Vagina (tissue), 2 donors: ENCODE measurements at regions not wholly inside any gene's neighbourhood (a gene's known extent, or its start where the extent isn't known, plus 50 kb on each side); places are given as distances from the start of the nearest gene placed in this dataset.

Experiments used
- DNase-seq, 2 donors: peaks; one replicate each; pipeline ENCODE4 v3.0.0-alpha.2; 2017; ENCODE audit errors: extremely low spot score in 2 of 2
- H3K27ac ChIP-seq: fragments of 200-600 bp; sonication (generic); one replicate; pipeline ENCODE4 v1.5.1; 2019
- H3K27me3 ChIP-seq: fragments of 200-600 bp; sonication (generic); one replicate; pipeline ENCODE4 v1.5.1; 2019
- H3K36me3 ChIP-seq, 2 donors: fragments of 200-600 bp; sonication (generic); one replicate each; pipeline ENCODE4 v1.5.1; 2017 to 2019
- H3K4me1 ChIP-seq: fragments of 200-600 bp; sonication (generic); one replicate; pipeline ENCODE4 v1.5.1; 2019
- H3K4me3 ChIP-seq, 2 donors: fragments of 200-600 bp; sonication (generic); 1 replicate in 1 of 2; 2 replicates in 1 of 2; pipeline ENCODE4 v1.5.1; 2016 to 2019
- H3K9me3 ChIP-seq: fragments of 200-600 bp; sonication (generic); one replicate; pipeline ENCODE4 v1.5.1; 2019
- POLR2A ChIP-seq, 2 donors: fragments of 450-650 bp; IDR thresholded peaks; one replicate each; pipeline ENCODE4 v1.6.1; 2017; ENCODE audit warnings: antibody characterized with exemption in 2 of 2, mild to moderate bottlenecking in 2 of 2, moderate library complexity in 2 of 2
- POLR2AphosphoS5 ChIP-seq, 2 donors: sonication (generic); formaldehyde crosslinking; IDR thresholded peaks; one replicate each; pipeline ENCODE4 v1.9.0; 2017; ENCODE audit warnings: antibody characterized with exemption in 2 of 2, mild to moderate bottlenecking in 2 of 2, low read depth in 1 of 2; ENCODE audit not compliant: insufficient read depth in 1 of 2
- intact Hi-C: fragments of 100-400 bp; cut with DNase I; formaldehyde crosslinking; loops from one replicate; pipeline ENCODE4 v1.15.1; 2023
- TF ChIP-seq, protein P1 (sequence below), 3 experiments: fragments of 450-650 bp in 2 of 3; fragments of 200-600 bp in 1 of 3; sonication (generic) in 1 of 3; IDR thresholded peaks; one replicate each; pipeline ENCODE4 v1.5.1; 2017 to 2019; ENCODE audit warnings: antibody characterized with exemption in 3 of 3, mild to moderate bottlenecking in 2 of 3, moderate library complexity in 2 of 3

DNA sequence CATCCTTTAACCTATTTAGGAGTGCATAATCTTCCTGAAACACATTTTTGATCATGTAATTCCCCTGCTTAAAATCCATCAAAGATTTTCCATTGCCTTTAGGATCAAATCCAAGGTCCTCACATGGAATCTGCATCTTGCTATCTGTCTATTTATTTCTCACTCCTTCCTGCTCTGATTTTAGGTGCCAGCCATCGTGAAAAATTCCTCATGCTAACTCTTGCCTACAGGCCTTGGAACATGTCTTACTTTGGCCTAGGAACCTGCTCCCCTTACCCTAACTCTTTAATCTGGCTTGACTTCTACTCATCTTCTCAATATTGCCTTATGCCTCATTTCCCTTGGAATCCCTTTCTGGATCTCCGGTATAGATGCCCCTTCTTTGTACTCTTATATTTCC, 1074.3 kb downstream of the TTLL7 start:
- H3K9me3 ChIP-seq = no peaks in the 10 kb centered on the region
- intact Hi-C loops = no loop called here
- no peaks in the 10 kb centered on the region for H3K36me3 ChIP-seq
- H3K4me1 ChIP-seq = no peaks in the 10 kb centered on the region
- TF ChIP-seq, protein P1, sequence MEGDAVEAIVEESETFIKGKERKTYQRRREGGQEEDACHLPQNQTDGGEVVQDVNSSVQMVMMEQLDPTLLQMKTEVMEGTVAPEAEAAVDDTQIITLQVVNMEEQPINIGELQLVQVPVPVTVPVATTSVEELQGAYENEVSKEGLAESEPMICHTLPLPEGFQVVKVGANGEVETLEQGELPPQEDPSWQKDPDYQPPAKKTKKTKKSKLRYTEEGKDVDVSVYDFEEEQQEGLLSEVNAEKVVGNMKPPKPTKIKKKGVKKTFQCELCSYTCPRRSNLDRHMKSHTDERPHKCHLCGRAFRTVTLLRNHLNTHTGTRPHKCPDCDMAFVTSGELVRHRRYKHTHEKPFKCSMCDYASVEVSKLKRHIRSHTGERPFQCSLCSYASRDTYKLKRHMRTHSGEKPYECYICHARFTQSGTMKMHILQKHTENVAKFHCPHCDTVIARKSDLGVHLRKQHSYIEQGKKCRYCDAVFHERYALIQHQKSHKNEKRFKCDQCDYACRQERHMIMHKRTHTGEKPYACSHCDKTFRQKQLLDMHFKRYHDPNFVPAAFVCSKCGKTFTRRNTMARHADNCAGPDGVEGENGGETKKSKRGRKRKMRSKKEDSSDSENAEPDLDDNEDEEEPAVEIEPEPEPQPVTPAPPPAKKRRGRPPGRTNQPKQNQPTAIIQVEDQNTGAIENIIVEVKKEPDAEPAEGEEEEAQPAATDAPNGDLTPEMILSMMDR (IDR thresholded peaks at IDR 0.05) = no peak
- TF ChIP-seq POLR2AphosphoS5 (IDR thresholded peaks at IDR 0.05; ENCODE audit: insufficient read depth in 1 of 2, low read depth in 1 of 2) (no peak), POLR2A (IDR thresholded peaks at IDR 0.05) (no peak)
- no peak overlapping the region for H3K4me3 ChIP-seq
- H3K27me3 ChIP-seq = no peaks in the 10 kb centered on the region
- H3K27ac ChIP-seq = no peak overlapping the region
- no peak for DNase-seq

DNA sequence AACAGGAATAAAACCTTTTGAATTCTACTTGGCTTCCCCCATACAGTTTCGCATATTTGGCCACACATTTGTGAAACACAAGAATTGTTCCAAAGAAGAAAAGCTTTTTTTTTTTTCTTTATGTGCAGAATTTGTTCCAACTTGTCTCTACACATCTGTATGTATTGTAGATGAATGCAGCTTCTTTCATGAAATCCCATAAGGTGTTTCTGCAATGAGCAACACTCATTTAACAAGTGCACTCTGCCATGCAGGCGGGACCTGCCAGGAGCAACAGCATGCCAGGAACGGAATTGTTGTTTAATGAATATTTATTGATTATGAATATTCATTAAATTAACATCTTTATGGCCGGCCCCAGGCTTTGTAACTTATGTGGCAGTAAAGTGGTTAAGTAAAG, 1075.0 kb downstream of the TTLL7 start:
- TF ChIP-seq POLR2A (IDR thresholded peaks at IDR 0.05) = no peak
- TF ChIP-seq, protein P1 (IDR thresholded peaks at IDR 0.05) = no peak
- TF ChIP-seq POLR2AphosphoS5 (IDR thresholded peaks at IDR 0.05; ENCODE audit: insufficient read depth in 1 of 2, low read depth in 1 of 2) = no peak
- no peak overlapping the region for H3K4me3 ChIP-seq
- H3K36me3 ChIP-seq = no peaks in the 10 kb centered on the region
- intact Hi-C loops = no loop called here
- no peaks in the 10 kb centered on the region for H3K9me3 ChIP-seq
- no peaks in the 10 kb centered on the region for H3K4me1 ChIP-seq
- H3K27ac ChIP-seq = no peak overlapping the region
- DNase-seq = no peak
- no peaks in the 10 kb centered on the region for H3K27me3 ChIP-seq

DNA sequence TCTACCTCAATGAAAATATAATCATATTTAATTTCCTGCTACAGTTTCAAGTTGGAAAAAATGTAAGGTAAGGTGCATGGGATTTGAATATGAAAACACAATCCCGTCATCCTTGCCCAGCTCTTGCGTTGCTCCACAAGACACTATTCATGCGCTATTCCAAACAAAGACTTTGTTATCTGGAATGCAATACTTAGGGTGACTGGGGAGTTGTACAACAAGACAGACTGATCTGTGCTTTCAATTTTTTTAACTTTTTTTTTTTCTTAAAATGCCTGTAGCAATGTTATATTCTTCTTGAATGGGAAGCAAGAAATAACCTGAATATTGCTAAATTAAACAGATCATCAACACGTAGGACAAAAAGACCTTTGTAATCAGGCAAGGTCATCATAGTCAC, 1077.2 kb downstream of the TTLL7 start:
- H3K9me3 ChIP-seq = no peaks in the 10 kb centered on the region
- no peak overlapping the region for H3K27ac ChIP-seq
- H3K4me1 ChIP-seq = no peaks in the 10 kb centered on the region
- TF ChIP-seq, protein P1 (IDR thresholded peaks at IDR 0.05) = no peak
- TF ChIP-seq POLR2A (IDR thresholded peaks at IDR 0.05) (no peak), POLR2AphosphoS5 (IDR thresholded peaks at IDR 0.05; ENCODE audit: insufficient read depth in 1 of 2, low read depth in 1 of 2) (no peak)
- H3K27me3 ChIP-seq = no peaks in the 10 kb centered on the region
- no peaks in the 10 kb centered on the region for H3K36me3 ChIP-seq
- no peak for DNase-seq
- intact Hi-C loops = no loop called here
- no peak overlapping the region for H3K4me3 ChIP-seq

DNA sequence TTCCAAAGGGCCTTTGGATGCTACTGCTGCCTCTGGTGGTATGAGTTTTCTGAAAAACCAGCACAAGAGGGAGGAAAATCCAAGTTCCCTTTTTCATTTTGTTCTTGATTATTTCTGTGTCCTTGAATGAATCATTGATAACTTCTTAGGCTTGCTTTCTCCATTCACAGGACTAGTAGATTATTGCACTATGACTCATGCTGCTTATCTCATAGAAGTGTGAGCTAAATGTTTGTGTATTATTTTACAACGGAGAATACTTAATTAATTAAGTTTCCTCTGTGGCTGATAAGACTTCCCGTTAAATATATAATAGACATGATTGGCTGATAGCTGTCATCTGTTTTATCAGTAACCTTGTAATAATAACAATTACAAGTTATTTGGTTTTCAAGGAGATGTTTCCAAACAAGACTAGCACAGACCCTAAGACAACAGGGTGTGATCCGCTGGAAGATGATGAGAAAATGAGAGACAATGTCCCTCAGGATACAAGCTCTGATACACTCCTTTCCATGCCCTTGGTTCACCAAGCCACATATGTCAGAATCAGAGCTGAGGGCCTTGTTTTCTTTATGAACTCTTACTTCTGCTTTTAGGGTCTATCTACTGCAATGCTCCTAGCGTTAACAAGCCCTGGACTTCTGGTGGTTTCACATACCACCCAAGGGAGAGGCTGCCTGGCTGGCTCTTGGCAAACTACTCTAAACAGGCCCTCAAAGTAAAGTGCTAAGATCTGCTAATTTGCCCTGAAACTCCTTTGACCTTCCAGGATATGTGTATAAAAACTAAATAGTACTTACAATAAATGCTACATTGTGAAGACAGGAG, 1078.3 kb downstream of the TTLL7 start:
- no peak overlapping the region for H3K27ac ChIP-seq
- H3K36me3 ChIP-seq = no peaks in the 10 kb centered on the region
- TF ChIP-seq POLR2A (IDR thresholded peaks at IDR 0.05) (no peak), POLR2AphosphoS5 (IDR thresholded peaks at IDR 0.05; ENCODE audit: insufficient read depth in 1 of 2, low read depth in 1 of 2) (no peak)
- TF ChIP-seq, protein P1 (IDR thresholded peaks at IDR 0.05) = no peak
- no peak for DNase-seq
- no peaks in the 10 kb centered on the region for H3K27me3 ChIP-seq
- no peak overlapping the region for H3K4me3 ChIP-seq
- intact Hi-C loops = no loop called here
- no peaks in the 10 kb centered on the region for H3K9me3 ChIP-seq
- H3K4me1 ChIP-seq = no peaks in the 10 kb centered on the region

DNA sequence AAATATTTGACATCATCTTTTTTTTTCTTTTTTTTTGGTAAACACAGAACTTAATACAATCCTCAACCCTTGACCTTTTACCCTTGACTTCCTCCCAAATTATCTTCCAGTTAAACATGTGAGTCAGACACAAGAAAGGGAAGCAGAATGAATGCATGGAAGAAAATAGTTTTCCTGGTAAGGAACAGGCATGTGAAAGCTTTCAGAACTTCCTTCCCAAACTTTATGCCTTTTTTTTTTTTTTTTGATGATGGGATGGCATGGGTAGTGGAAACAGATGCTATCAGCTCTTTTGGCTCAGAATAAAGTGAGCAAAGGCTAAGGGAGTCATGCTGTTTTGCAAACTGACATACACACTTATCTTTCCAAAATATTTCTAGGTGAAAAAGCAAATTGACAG, 1079.1 kb downstream of the TTLL7 start:
- no peak overlapping the region for H3K4me3 ChIP-seq
- intact Hi-C loops = no loop called here
- DNase-seq = no peak
- no peaks in the 10 kb centered on the region for H3K27me3 ChIP-seq
- no peaks in the 10 kb centered on the region for H3K4me1 ChIP-seq
- no peak overlapping the region for H3K27ac ChIP-seq
- TF ChIP-seq POLR2A (IDR thresholded peaks at IDR 0.05) = no peak
- peak in 1 of 2 donors; percentile 71 for TF ChIP-seq POLR2AphosphoS5 (IDR thresholded peaks at IDR 0.05; ENCODE audit: insufficient read depth in 1 of 2, low read depth in 1 of 2)
- H3K36me3 ChIP-seq = no peaks in the 10 kb centered on the region
- no peaks in the 10 kb centered on the region for H3K9me3 ChIP-seq
